ENCODE measurements at regions not wholly inside any gene's neighbourhood (a gene's known extent, or its start where the extent isn't known, plus 50 kb on each side); places are given as distances from the start of the nearest gene placed in this dataset.

DNA sequence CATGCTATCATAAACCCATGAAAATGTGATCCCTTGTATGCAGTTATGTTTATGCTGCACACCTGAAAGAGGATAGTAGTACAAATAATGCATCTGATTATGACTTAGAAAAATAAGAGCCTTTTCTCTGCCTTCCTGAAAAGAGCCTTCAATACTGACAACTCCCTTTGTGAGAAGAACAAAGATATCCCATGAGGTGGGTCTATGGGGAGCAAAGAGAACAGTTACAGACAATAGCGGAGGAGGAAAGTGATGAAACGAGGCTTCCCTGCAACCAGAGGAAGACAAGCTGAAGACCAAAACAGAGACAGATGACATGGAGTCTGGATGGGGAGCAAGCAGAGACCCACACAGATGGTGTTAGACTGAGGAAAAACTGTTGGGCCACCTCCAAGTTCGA is 598.3 kb upstream of the PLXNA2 start:
- TF ChIP-seq, protein P1, sequence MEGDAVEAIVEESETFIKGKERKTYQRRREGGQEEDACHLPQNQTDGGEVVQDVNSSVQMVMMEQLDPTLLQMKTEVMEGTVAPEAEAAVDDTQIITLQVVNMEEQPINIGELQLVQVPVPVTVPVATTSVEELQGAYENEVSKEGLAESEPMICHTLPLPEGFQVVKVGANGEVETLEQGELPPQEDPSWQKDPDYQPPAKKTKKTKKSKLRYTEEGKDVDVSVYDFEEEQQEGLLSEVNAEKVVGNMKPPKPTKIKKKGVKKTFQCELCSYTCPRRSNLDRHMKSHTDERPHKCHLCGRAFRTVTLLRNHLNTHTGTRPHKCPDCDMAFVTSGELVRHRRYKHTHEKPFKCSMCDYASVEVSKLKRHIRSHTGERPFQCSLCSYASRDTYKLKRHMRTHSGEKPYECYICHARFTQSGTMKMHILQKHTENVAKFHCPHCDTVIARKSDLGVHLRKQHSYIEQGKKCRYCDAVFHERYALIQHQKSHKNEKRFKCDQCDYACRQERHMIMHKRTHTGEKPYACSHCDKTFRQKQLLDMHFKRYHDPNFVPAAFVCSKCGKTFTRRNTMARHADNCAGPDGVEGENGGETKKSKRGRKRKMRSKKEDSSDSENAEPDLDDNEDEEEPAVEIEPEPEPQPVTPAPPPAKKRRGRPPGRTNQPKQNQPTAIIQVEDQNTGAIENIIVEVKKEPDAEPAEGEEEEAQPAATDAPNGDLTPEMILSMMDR (IDR thresholded peaks at IDR 0.05): no peak
- TF ChIP-seq POLR2A (IDR thresholded peaks at IDR 0.05): no peak
